Kasumi-1 (cell line): ENCODE measurements at regions not wholly inside any gene's neighbourhood (a gene's known extent, or its start where the extent isn't known, plus 50 kb on each side); places are given as distances from the start of the nearest gene placed in this dataset.
"Not testable (repeated sequence)": the region's sequence is repeated elsewhere in the genome, so short reads cannot be mapped to it uniquely, and the experiment has no call there.

Experiments used
- DNase-seq, 2 experiments: peaks; one replicate each; lab custom pipeline; 2025; lab: John Stamatoyannopoulos, UW

- no peak for DNase-seq
These were observed 67.7 kb downstream of the SMIM20 start for GRCh38 chr4:25981749-25982148.

- no peak for DNase-seq
These were observed 68.9 kb downstream of the SMIM20 start for GRCh38 chr4:25982962-25983361.

- DNase-seq, result no peak
These were observed 70.2 kb downstream of the SMIM20 start for GRCh38 chr4:25984266-25984665.

- no peak for DNase-seq
These were observed 70.8 kb downstream of the SMIM20 start for GRCh38 chr4:25984796-25985195.

GRCh38 chr4:25986807-25987206 is 72.8 kb downstream of the SMIM20 start:
- DNase-seq, result no peak

- no peak for DNase-seq
These were observed 77.3 kb downstream of the SMIM20 start for GRCh38 chr4:25991340-25991739.

GRCh38 chr4:25993395-25994185 is 79.6 kb downstream of the SMIM20 start:
- DNase-seq, result no peak

- DNase-seq, result not testable (repeated sequence)
These were observed 80.6 kb downstream of the SMIM20 start for GRCh38 chr4:25994577-25994976.

- DNase-seq, result no peak
These were observed 86.4 kb downstream of the SMIM20 start for GRCh38 chr4:26000274-26000950.

- DNase-seq, result no peak
These were observed 87.4 kb downstream of the SMIM20 start for GRCh38 chr4:26001413-26001812.

- no peak for DNase-seq
These were observed 87.8 kb downstream of the SMIM20 start for GRCh38 chr4:26001816-26002215.

- DNase-seq, result no peak
These were observed 89.0 kb downstream of the SMIM20 start for GRCh38 chr4:26003056-26003455.

- DNase-seq, result no peak
These were observed 90.3 kb downstream of the SMIM20 start for GRCh38 chr4:26004290-26004689.

- no peak for DNase-seq
These were observed 91.7 kb downstream of the SMIM20 start for GRCh38 chr4:26005764-26006163.

- no peak for DNase-seq
These were observed 94.7 kb downstream of the SMIM20 start for GRCh38 chr4:26008737-26009136.

- no peak for DNase-seq
These were observed 95.5 kb downstream of the SMIM20 start for GRCh38 chr4:26009502-26009901.

- DNase-seq, result no peak
These were observed 96.3 kb downstream of the SMIM20 start for GRCh38 chr4:26010304-26010703.

- no peak for DNase-seq
These were observed 99.6 kb downstream of the SMIM20 start for GRCh38 chr4:26013629-26014028.

- no peak for DNase-seq
These were observed 101.2 kb downstream of the SMIM20 start for GRCh38 chr4:26015133-26015651.

- no peak for DNase-seq
These were observed 101.9 kb downstream of the SMIM20 start for GRCh38 chr4:26015906-26016305.

- no peak for DNase-seq
These were observed 103.5 kb downstream of the SMIM20 start for GRCh38 chr4:26017531-26017930.

GRCh38 chr4:26017961-26018700 is 104.1 kb downstream of the SMIM20 start:
- DNase-seq, result not testable (repeated sequence)
